OCI-LY3 (cell line): ENCODE measurements at regions not wholly inside any gene's neighbourhood (a gene's known extent, or its start where the extent isn't known, plus 50 kb on each side); places are given as distances from the start of the nearest gene placed in this dataset.

Experiments used
- H2AFZ ChIP-seq: fragments of 200-600, 300-600 bp; shearing (Covaris generic); 2 replicates; pipeline ENCODE4 v1.6.0; 2014; ENCODE audit warnings: antibody characterized with exemption, low read depth, low read length
- H3K27ac ChIP-seq: fragments of 200-600, 300-600 bp; sonication (generic); 2 replicates; pipeline ENCODE4 v1.5.1; 2014; ENCODE audit warnings: mild to moderate bottlenecking, low read length, moderate library complexity, mixed read lengths
- H3K27me3 ChIP-seq: fragments of 200-600, 300-600 bp; sonication (generic); 2 replicates; pipeline ENCODE4 v1.6.1; 2014; ENCODE audit warnings: low read depth, low read length, mixed read lengths
- H3K36me3 ChIP-seq: fragments of 200-600, 300-600 bp; sonication (generic); replicated peaks from 2 replicates; pipeline ENCODE3; 2014; ENCODE audit warnings: low read depth, low read length, mixed read lengths
- H3K4me1 ChIP-seq: fragments of 300-600, 200-600 bp; sonication (generic); 2 replicates; pipeline ENCODE4 v1.6.1; 2014; ENCODE audit warnings: low read length, mixed read lengths
- H3K4me2 ChIP-seq: fragments of 200-600, 300-600 bp; sonication (generic); 2 replicates; pipeline ENCODE4 v1.6.1; 2014; ENCODE audit warnings: low read length, mixed read lengths
- H3K4me3 ChIP-seq: fragments of 300-600, 200-600 bp; sonication (generic); 2 replicates; pipeline ENCODE4 v1.5.1; 2014; ENCODE audit warnings: antibody characterized with exemption, mild to moderate bottlenecking, low read length, moderate library complexity
- H3K79me2 ChIP-seq: fragments of 300-600, 200-600 bp; shearing (Covaris generic); 2 replicates; pipeline ENCODE4 v1.6.1; 2014; ENCODE audit warnings: mild to moderate bottlenecking, low read length, mixed read lengths
- H3K9ac ChIP-seq: fragments of 300-600, 200-600 bp; shearing (Covaris generic); 2 replicates; pipeline ENCODE4 v1.6.0; 2014; ENCODE audit warnings: mild to moderate bottlenecking, low read length, moderate library complexity
- H3K9me3 ChIP-seq: fragments of 200-600, 300-600 bp; shearing (Covaris generic); 2 replicates; pipeline ENCODE4 v1.6.1; 2014; ENCODE audit warnings: low read length, mixed read lengths; ENCODE audit not compliant: insufficient read depth
- H4K20me1 ChIP-seq: fragments of 200-600, 300-600 bp; sonication (generic); 2 replicates; pipeline ENCODE4 v1.6.1; 2016; ENCODE audit warnings: low read length, mixed read lengths; ENCODE audit not compliant: insufficient read depth
- EZH2phosphoT487 ChIP-seq: fragments of 200-600 bp; shearing (Covaris generic); IDR thresholded peaks from 2 replicates; pipeline ENCODE4 v1.6.1; 2018; ENCODE audit warnings: antibody characterized with exemption, mixed run types, low read depth
- TF ChIP-seq, protein P1 (sequence below): fragments of 200-600, 300-600 bp; sonication (generic); IDR thresholded peaks from 2 replicates; pipeline ENCODE4 v1.5.1; 2014; ENCODE audit warnings: antibody characterized with exemption, low read length, low read depth

- peaks cover 4% of the 10 kb centered on the region for H3K36me3 ChIP-seq
- H3K9me3 ChIP-seq: peaks cover 4% of the 10 kb centered on the region; the same call in 1 of the 2 replicates
- H4K20me1 ChIP-seq: no peaks in the 10 kb centered on the region
- no peaks in the 10 kb centered on the region for H3K27me3 ChIP-seq
- TF ChIP-seq, protein P1, sequence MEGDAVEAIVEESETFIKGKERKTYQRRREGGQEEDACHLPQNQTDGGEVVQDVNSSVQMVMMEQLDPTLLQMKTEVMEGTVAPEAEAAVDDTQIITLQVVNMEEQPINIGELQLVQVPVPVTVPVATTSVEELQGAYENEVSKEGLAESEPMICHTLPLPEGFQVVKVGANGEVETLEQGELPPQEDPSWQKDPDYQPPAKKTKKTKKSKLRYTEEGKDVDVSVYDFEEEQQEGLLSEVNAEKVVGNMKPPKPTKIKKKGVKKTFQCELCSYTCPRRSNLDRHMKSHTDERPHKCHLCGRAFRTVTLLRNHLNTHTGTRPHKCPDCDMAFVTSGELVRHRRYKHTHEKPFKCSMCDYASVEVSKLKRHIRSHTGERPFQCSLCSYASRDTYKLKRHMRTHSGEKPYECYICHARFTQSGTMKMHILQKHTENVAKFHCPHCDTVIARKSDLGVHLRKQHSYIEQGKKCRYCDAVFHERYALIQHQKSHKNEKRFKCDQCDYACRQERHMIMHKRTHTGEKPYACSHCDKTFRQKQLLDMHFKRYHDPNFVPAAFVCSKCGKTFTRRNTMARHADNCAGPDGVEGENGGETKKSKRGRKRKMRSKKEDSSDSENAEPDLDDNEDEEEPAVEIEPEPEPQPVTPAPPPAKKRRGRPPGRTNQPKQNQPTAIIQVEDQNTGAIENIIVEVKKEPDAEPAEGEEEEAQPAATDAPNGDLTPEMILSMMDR: peak; percentile 64
- no peak for TF ChIP-seq EZH2phosphoT487
- peak overlapping the region; percentile 66 for H3K4me2 ChIP-seq
- no peaks in the 10 kb centered on the region for H3K79me2 ChIP-seq
- H2AFZ ChIP-seq: no peak overlapping the region
- peak overlapping the region; percentile 99 for H3K27ac ChIP-seq
- H3K9ac ChIP-seq: peak overlapping the region; percentile 72
- H3K4me1 ChIP-seq: peaks cover 62% of the 10 kb centered on the region
- peak overlapping the region; percentile 45; the same call in 1 of the 2 replicates for H3K4me3 ChIP-seq
Measured at GRCh38 chr10:89954787-89955566, 253.6 kb downstream of the KIF20B start.

- Histone ChIP-seq H3K9me3 (no peaks in the 10 kb centered on the region), H3K79me2 (no peaks in the 10 kb centered on the region), H3K36me3 (peaks cover 12% of the 10 kb centered on the region), H3K27ac (peak overlapping the region; percentile 99), H4K20me1 (no peaks in the 10 kb centered on the region), H3K27me3 (no peaks in the 10 kb centered on the region), H3K4me3 (peak overlapping the region; percentile 22), H3K4me2 (peak overlapping the region; percentile 66), H3K9ac (peak overlapping the region; percentile 69), H2AFZ (no peak overlapping the region; the same call in 1 of the 2 replicates), H3K4me1 (peaks cover 63% of the 10 kb centered on the region)
- TF ChIP-seq EZH2phosphoT487: no peak
- TF ChIP-seq, protein P1: no peak
Measured at GRCh38 chr10:89959433-89960110, 258.2 kb downstream of the KIF20B start.

GRCh38 chr10:89963451-89964102, 262.2 kb downstream of the KIF20B start:
- Histone ChIP-seq H3K36me3 (peaks cover 8% of the 10 kb centered on the region), H4K20me1 (no peaks in the 10 kb centered on the region), H3K4me1 (peaks cover 27% of the 10 kb centered on the region), H2AFZ (no peak overlapping the region), H3K27me3 (no peaks in the 10 kb centered on the region), H3K4me2 (no peak overlapping the region), H3K79me2 (no peaks in the 10 kb centered on the region), H3K9ac (no peak overlapping the region), H3K9me3 (no peaks in the 10 kb centered on the region), H3K4me3 (no peak overlapping the region), H3K27ac (no peak overlapping the region)
- TF ChIP-seq, protein P1: no peak
- TF ChIP-seq EZH2phosphoT487: no peak

DNA sequence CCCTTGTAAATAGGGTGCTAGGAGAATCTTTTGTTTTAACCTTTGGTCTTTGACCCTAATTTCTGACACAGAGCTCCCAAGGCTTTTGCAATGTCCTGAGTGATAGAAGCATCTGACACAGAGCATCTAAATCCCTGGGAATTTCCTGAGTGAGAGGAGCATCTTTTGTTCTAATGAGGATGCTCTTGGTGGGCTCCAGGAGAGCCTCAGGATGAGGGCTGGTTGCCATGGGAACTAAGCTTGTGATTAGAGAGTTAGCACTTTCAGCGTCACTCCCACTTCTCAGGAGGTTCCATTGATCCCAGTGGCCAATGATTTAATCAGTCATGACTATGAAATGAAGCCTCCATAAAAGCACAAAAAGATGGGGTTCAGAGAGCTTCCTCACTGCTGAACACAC, 264.8 kb downstream of the KIF20B start:
- no peak overlapping the region for H3K4me3 ChIP-seq
- no peaks in the 10 kb centered on the region for H3K27me3 ChIP-seq
- H3K4me1 ChIP-seq: peaks cover 12% of the 10 kb centered on the region; the same call in 1 of the 2 replicates
- no peak overlapping the region for H3K27ac ChIP-seq
- H2AFZ ChIP-seq: no peak overlapping the region
- no peaks in the 10 kb centered on the region for H3K79me2 ChIP-seq
- no peak overlapping the region for H3K9ac ChIP-seq
- no peaks in the 10 kb centered on the region for H4K20me1 ChIP-seq
- no peak overlapping the region for H3K4me2 ChIP-seq
- H3K9me3 ChIP-seq: no peaks in the 10 kb centered on the region
- no peak for TF ChIP-seq EZH2phosphoT487
- TF ChIP-seq, protein P1: no peak
- H3K36me3 ChIP-seq: peaks cover under 1% of the 10 kb centered on the region
